HG03045 (cell line): ENCODE measurements at regions not wholly inside any gene's neighbourhood (a gene's known extent, or its start where the extent isn't known, plus 50 kb on each side); places are given as distances from the start of the nearest gene placed in this dataset.

Experiments used
- ATAC-seq: cut with Tn5 transposase; IDR thresholded peaks from one replicate; pipeline ENCODE4 v1.9.1; 2021; ENCODE audit warnings: mild to moderate bottlenecking, moderate library complexity; ENCODE audit not compliant: unreplicated experiment

DNA sequence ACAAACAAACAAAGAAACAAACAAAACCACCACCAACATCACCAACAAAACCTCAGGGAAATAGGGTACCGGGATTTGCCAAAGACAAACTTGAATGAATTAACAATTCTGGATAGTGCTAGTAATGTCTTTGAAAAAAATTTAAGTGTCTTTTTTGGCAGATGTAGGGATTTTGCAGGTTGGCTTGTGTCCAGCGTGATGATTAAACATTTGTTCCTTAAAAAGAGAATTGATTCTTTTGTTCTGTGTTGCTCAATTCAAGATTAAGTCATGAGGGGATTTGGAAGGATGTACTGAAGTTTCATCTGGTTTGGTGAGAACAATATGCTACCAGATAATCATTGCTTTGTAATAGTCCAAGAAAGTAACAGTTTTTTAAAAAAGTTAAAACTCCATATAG is 125.1 kb upstream of the HS3ST5 start:
- no peak for ATAC-seq

GRCh38 chr6:114465511-114465910 is 122.7 kb upstream of the HS3ST5 start:
- no peak for ATAC-seq

GRCh38 chr6:114453737-114454276 is 111.0 kb upstream of the HS3ST5 start:
- no peak for ATAC-seq

DNA sequence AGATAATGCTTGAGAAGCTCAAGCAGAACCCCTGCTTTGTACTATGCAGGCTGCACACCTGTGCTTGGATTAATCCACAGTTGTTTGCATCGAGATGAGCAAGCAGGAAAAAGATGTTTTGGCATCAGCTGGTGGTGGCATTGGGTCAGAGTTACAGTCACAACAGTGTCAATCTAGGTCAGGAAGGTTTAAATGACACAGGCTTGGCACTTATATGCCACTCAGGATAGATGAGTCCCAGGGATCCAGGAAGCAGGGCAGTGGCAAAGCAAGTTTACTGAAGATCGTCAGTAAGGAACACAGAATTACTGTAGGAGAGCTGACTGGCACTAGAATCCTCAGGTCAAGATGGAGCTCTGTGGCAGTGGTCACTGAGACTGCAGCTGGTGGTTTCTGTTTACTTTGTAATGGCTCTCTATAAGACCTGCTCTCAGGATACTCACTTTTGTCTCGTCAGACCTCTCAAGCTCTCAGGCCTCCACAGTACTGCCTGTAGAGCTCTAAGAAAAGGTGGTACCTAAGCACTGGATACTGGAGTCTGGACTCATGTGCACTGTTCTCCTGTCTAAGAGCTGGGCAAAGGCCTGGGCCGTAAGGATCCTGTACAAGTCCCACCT is 110.1 kb upstream of the HS3ST5 start:
- no peak for ATAC-seq

- no peak for ATAC-seq
Measured at GRCh38 chr6:114450631-114451030, 107.8 kb upstream of the HS3ST5 start.

DNA sequence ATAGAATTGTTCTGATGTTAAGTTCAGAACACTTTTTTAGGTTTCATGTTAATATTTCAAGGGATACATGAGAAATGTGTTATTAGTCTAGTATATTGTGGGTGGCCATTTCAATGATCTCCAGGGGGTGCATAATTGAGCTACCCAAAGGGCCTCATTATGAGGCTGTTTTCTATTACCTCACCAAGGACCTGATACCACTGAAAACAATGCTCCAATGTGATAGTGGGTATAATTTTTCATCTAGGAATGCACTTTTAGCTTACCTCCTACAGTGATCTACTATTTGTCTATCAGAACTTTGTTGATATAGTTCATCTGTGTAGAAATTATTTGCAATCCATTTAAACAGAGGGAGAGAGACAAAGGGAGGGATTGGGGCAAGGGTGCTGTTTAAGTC is 106.8 kb upstream of the HS3ST5 start:
- ATAC-seq: no peak

GRCh38 chr6:114446342-114446741 is 103.5 kb upstream of the HS3ST5 start:
- ATAC-seq: no peak

- ATAC-seq: no peak
Measured at GRCh38 chr6:114445846-114446245, 103.0 kb upstream of the HS3ST5 start.

GRCh38 chr6:114439411-114439810 is 96.6 kb upstream of the HS3ST5 start:
- ATAC-seq: no peak

DNA sequence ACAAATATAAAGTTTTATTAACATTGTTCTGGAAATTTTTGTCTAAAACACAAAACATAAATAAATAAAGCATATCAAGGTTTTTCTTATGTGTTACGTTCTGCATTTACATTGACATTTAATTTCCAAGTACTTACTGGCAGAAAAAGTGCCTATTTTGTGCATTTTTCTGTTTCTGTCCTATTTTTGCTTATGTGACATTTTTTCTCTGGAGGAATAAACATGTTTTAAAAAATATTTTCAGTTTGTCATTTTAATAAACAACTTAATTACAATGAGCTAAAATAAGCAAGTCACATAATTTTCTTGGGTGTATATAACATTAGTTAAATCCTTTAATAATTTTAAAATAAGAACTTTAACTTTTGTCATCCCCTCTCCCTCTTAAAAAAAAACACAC is 94.4 kb upstream of the HS3ST5 start:
- no peak for ATAC-seq

DNA sequence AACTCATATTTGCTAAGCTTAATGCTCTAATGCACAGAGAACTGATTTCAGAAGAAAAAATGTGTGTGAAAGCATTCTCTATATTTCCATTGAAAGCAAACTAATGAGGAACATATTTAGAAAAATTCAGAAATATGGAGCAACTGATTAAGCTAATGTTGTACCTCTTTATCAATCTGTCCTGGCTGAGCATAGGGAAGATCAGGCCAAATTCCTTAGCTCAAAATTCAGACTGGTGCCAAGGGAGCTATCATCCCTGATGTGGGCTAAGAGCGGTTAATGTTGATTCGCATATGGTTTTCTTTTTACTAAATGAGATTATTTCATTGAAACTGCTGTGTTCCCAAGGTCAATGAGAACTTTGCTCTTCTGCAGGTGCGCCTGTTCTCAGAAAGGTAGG is 93.9 kb upstream of the HS3ST5 start:
- no peak for ATAC-seq

GRCh38 chr6:114435985-114436384 is 93.2 kb upstream of the HS3ST5 start:
- no peak for ATAC-seq

GRCh38 chr6:114432400-114432799 is 89.6 kb upstream of the HS3ST5 start:
- no peak for ATAC-seq

DNA sequence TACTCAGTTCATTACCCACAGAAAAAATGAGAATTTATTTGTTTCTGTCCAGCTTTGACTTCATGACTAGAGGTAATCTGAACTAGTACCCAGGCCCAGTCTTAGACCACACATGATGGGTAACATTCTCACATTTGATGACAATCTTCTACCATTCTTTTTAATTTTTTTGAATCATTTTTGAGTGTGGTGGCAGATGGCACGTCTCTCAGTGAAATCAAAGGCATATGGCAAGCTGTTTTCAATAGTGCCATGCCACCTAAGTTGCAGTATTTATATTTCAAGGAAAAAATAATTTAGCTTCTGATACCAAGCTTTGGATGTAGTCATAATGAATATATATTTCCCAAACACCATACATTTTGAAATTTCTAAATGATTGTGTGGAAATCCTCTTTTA is 88.8 kb upstream of the HS3ST5 start:
- no peak for ATAC-seq

DNA sequence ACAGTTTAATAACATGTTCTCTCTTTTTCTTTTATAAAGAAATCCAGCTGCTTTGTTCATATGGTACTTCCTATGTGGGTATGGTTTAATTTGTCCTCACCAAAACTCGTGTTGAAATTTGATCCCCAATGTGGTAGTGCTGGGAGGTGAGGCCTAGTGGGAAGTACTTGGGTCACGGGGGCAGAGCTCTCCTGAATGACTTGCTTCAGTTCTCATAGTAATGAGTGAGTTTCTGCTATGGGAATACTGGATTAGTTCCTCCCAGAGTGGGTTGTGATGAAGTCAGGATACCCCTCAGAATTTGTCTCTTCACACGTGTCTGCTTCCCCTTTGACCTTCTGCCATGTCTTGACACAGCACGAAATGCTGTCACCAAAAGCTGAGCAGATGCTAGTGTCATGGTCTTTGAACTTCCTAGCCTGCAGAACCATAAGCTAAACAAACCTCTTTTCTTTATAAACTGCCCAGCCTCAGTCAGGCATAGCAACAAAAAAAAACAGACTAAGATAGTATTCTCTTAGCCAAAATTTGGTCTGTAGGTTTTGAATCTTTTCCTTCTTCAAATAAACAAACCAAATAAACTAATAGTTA is 87.8 kb upstream of the HS3ST5 start:
- no peak for ATAC-seq

DNA sequence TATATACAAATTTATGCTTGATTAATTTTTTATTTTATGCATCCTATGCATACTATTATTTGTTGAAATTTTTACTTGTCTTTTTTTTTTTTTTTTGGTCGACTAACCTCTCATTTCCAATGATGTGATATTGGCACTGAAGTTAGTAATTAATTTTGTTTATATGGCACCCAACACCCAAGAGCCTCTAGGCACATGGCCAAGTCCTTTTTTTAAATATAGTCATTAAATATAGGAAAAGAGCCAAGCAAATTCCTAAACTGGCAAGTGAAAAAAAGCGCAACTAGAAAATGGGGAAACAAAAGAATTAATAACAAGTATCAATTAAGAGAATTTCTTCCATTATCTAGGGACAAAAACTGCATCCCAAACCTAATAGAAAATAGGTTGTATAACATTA is 85.5 kb upstream of the HS3ST5 start:
- ATAC-seq: no peak

DNA sequence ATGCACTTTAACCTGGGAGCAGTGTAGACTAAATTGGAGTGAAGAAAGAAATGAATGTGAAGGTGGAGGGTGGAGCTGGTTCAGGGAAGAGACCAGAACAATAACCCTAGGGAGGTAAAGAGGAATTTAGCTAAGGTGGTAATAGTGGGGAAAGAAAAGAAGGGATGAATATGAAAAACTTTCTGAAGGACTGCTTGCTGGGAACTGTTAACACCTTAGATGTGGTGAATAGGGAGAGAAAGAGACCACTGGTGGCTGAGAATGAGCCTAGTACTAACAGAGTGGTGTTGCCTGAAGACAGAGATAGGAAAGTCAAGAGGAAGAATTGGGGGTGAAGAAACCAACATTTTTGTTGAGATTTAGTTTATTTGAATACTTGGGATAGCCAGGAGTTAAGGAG is 78.4 kb upstream of the HS3ST5 start:
- ATAC-seq: no peak

GRCh38 chr6:114419175-114419574 is 76.4 kb upstream of the HS3ST5 start:
- peak; percentile 88 for ATAC-seq

GRCh38 chr6:114418304-114418972 is 75.6 kb upstream of the HS3ST5 start:
- no peak for ATAC-seq

DNA sequence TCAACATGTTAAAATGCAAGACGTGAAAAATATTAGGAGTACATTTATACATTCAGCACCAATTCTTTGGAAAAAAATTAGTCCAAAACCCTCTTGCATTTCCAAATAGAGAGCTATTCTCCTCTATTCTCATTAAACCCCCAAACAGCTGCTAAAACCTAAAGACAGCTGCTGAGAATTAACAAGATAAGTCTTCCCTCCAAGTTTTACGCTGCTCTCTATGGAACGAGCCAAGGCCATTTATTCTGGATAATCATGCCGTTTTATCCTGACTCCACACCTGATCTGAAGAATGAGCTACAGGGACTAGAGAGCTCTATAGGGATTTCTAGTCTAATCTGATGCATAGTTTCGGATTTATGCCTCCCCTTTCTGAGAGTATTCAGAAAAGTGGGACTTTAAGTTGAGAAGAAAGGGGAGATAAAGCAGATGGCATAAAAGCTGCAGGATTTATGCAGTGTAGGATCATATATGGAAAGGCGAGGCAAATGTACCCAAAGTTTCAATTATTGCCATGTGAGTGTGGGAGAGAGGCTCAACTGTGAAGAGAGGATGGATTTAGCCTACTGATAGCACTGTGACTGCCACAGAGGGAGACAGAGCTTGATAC is 64.7 kb upstream of the HS3ST5 start:
- no peak for ATAC-seq

DNA sequence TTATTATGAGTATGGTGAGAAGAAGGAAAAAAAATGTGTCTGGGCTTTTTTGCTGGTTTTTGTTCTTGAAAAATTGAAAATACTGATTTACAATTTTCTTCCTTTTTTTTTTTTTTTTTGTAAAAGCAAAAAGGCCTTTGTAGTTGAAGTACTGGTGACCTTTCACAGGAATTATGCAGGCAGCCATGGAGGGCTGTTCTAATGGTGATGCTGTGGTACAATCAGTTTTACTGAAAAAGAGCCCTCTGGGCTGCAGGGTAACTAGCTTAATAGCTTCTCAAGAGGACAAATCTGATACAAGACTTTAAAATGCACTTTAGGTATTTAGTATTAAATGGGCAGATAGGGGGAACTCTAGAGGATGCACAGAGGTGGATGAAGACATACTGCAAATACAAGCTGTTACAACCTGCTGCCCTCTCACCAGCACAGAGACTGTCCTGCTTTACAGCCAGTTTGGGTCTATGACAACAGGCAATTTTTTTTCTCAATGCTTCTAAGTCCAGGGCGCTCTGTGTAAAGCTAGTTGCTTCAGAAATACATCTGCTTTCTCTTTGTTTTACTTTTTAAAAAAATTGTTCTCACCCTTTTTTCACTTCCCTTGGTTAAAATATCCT is 61.6 kb upstream of the HS3ST5 start:
- ATAC-seq: no peak
